Neural progenitor cell (in vitro differentiated cells): ENCODE measurements at regions not wholly inside any gene's neighbourhood (a gene's known extent, or its start where the extent isn't known, plus 50 kb on each side); places are given as distances from the start of the nearest gene placed in this dataset.

Source experiments
- EZH2 ChIP-seq: fragments of 200-600 bp; sonication (generic); IDR thresholded peaks from 2 replicates; pipeline ENCODE4 v1.6.1; 2017; ENCODE audit warnings: antibody characterized with exemption, mild to moderate bottlenecking, moderate library complexity
- EZH2phosphoT487 ChIP-seq: fragments of 200-600 bp; sonication (generic); IDR thresholded peaks from 2 replicates; pipeline ENCODE4 v1.6.1; 2017; ENCODE audit warnings: antibody characterized with exemption
- TF ChIP-seq, protein P1 (sequence below): fragments of 200-600 bp; sonication (generic); IDR thresholded peaks from 2 replicates; pipeline ENCODE4 v1.5.1; 2017; ENCODE audit warnings: antibody characterized with exemption, mild to moderate bottlenecking

DNA sequence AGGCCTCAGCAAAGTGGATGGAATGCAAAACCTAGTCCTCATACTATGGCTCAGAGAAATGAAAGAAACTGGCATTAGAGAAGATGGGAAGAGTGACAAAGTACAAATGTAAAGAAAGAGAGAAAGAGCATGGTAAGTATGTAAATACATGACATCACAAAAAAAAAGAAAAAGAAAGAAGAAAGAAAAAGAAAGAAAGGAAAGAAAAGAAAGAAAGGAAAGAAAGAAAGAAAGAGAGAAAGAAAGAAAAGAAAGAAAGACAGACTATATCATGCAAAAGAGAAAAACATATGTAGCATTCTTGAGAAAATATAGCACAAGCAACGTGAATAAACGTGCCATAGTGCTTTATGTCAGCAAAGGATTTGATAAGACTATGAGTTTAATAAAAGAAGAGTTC, 76.1 kb upstream of the CACHD1 start:
- TF ChIP-seq, protein P1, sequence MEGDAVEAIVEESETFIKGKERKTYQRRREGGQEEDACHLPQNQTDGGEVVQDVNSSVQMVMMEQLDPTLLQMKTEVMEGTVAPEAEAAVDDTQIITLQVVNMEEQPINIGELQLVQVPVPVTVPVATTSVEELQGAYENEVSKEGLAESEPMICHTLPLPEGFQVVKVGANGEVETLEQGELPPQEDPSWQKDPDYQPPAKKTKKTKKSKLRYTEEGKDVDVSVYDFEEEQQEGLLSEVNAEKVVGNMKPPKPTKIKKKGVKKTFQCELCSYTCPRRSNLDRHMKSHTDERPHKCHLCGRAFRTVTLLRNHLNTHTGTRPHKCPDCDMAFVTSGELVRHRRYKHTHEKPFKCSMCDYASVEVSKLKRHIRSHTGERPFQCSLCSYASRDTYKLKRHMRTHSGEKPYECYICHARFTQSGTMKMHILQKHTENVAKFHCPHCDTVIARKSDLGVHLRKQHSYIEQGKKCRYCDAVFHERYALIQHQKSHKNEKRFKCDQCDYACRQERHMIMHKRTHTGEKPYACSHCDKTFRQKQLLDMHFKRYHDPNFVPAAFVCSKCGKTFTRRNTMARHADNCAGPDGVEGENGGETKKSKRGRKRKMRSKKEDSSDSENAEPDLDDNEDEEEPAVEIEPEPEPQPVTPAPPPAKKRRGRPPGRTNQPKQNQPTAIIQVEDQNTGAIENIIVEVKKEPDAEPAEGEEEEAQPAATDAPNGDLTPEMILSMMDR, result no peak
- TF ChIP-seq EZH2phosphoT487 (no peak), EZH2 (no peak)
